ENCODE measurements at regions not wholly inside any gene's neighbourhood (a gene's known extent, or its start where the extent isn't known, plus 50 kb on each side); places are given as distances from the start of the nearest gene placed in this dataset.

DNA sequence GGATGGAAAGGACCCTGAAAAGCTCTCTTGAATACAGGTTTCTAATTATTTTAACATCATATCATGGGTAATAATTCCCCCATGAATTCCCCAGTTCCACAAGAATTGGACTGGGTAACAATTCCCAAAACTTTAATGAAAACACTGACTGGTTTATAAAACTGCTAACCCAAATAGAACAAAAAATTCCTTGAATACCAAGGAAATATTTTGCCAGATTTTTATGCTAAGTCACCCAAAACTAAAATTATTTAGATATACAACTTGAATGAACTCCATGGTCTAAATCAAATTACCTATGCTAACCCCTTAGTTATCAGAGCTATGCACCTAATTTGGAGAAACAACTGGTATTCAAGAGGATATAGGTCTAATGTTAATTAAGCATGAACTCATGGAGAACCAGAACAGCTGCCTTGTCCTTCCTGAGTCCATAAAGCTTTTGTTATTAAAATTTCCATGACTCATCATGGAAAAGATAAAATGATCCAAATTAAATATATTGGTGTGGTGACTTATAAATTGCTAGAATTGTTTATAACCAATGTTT is 164.9 kb upstream of the TUT7 start:
- H3K36me3 ChIP-seq (ENCODE audit: control insufficient read depth, insufficient read depth, low read length): no peaks in the 10 kb centered on the region
- H3K4me1 ChIP-seq (ENCODE audit: control insufficient read depth, insufficient read depth, low read length): no peaks in the 10 kb centered on the region
- no peaks in the 10 kb centered on the region for H3K27me3 ChIP-seq (ENCODE audit: control insufficient read depth, insufficient read depth, low read length, poor library complexity, severe bottlenecking)
- no peak overlapping the region for H3K27ac ChIP-seq (ENCODE audit: insufficient read depth, low read depth, low read length, poor library complexity, severe bottlenecking)
- no peaks in the 10 kb centered on the region for H3K9me3 ChIP-seq (ENCODE audit: control insufficient read depth, low read length)
- H3K4me3 ChIP-seq (ENCODE audit: insufficient read depth, low read depth, low read length): no peak overlapping the region

DNA sequence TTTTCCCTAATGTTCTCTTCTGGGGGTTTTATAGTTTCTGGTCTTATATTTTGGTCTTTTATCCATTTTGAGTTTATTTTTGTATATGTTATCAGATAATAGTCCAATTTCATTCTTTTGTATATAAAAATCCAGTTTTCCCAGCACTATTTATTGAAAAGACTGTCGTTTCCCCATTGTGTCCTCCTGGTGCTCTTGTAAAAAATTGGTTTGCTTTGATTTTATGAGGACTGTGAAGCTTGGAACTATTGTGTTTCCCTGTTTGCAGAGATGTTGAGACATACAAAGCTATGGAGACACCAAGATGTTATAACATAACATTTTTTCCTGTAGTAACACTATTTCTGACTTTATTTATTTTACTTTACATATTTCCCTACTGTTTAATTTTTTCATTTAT is 163.3 kb upstream of the TUT7 start:
- Histone ChIP-seq H3K9me3 (ENCODE audit: control insufficient read depth, low read length) (no peaks in the 10 kb centered on the region), H3K4me3 (ENCODE audit: insufficient read depth, low read depth, low read length) (no peak overlapping the region), H3K27me3 (ENCODE audit: control insufficient read depth, insufficient read depth, low read length, poor library complexity, severe bottlenecking) (no peaks in the 10 kb centered on the region), H3K27ac (ENCODE audit: insufficient read depth, low read depth, low read length, poor library complexity, severe bottlenecking) (no peak overlapping the region), H3K4me1 (ENCODE audit: control insufficient read depth, insufficient read depth, low read length) (no peaks in the 10 kb centered on the region), H3K36me3 (ENCODE audit: control insufficient read depth, insufficient read depth, low read length) (no peaks in the 10 kb centered on the region)
- 100% methylated on average over 1 of the region's 1 CpG for WGBS, 2 experiments

DNA sequence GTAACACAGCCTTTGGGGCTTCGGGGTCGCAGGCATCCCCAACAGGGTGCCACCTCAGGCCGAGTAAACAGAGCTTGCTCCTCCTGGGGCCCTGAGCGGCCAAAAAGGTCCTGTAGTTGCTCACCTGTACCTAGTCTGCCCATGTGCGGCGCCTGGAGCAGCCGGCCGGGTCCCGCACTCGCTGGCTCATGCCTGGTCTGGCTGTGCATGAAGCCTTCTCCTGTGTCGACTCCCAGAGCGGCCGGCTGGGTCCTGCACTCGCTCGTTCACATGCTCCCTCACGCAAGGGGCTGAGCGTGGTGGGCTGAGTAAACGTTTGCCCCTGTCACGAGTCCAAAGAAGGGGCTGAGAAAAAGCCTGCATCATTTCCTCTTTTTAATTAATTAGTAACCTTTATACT is 162.4 kb upstream of the TUT7 start:
- Histone ChIP-seq H3K27ac (ENCODE audit: insufficient read depth, low read depth, low read length, poor library complexity, severe bottlenecking) (no peak overlapping the region), H3K4me1 (ENCODE audit: control insufficient read depth, insufficient read depth, low read length) (no peaks in the 10 kb centered on the region), H3K27me3 (ENCODE audit: control insufficient read depth, insufficient read depth, low read length, poor library complexity, severe bottlenecking) (no peaks in the 10 kb centered on the region), H3K9me3 (ENCODE audit: control insufficient read depth, low read length) (no peaks in the 10 kb centered on the region), H3K4me3 (ENCODE audit: insufficient read depth, low read depth, low read length) (no peak overlapping the region), H3K36me3 (ENCODE audit: control insufficient read depth, insufficient read depth, low read length) (no peaks in the 10 kb centered on the region)
- 94% methylated on average over 19 of the region's 19 CpGs for WGBS, 2 experiments

DNA sequence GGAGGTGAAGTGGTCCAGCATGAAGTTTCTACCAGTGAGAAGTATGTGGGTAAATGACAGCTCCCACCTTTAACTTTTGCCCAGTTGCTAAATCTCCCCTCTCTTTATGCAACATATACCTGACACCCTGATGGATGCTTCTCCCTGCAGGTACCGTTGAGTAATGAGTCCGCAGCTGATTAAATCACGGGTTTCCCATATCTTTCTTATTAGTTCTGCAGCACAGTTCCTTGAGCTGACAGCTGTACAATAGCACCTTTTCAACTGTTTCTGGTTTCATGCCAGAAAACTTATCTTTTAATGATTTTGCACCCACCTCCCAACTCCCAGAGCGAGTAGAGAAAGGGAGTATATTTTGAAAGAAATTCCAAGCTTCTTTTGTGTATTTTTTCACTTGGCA is 161.0 kb upstream of the TUT7 start:
- Histone ChIP-seq H3K4me1 (ENCODE audit: control insufficient read depth, insufficient read depth, low read length) (no peaks in the 10 kb centered on the region), H3K4me3 (ENCODE audit: insufficient read depth, low read depth, low read length) (no peak overlapping the region), H3K27ac (ENCODE audit: insufficient read depth, low read depth, low read length, poor library complexity, severe bottlenecking) (no peak overlapping the region), H3K36me3 (ENCODE audit: control insufficient read depth, insufficient read depth, low read length) (no peaks in the 10 kb centered on the region), H3K9me3 (ENCODE audit: control insufficient read depth, low read length) (no peaks in the 10 kb centered on the region), H3K27me3 (ENCODE audit: control insufficient read depth, insufficient read depth, low read length, poor library complexity, severe bottlenecking) (no peaks in the 10 kb centered on the region)
- WGBS, 2 experiments: 90 to 93% methylated on average over 4 of the region's 4 CpGs

DNA sequence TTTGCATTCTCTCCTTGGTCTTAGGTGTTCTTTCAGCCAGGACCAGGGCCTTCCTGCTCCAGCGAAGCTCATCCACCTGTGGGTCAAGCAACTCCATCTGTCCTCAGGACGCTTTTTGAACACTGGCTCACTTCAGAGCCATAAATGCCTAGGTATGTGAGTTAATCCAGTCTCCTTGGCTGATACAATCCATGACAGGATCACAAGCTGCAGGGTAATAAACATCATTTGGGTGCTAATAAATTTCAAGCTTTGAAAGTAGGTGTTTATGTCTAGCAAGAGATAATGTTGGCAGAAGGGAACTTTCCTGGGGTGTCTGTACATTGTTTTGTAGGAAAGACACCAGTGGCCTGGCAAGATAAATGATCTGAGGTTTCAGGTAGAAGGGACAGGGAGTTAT is 159.2 kb upstream of the TUT7 start:
- Histone ChIP-seq H3K36me3 (ENCODE audit: control insufficient read depth, insufficient read depth, low read length) (no peaks in the 10 kb centered on the region), H3K4me1 (ENCODE audit: control insufficient read depth, insufficient read depth, low read length) (no peaks in the 10 kb centered on the region), H3K27ac (ENCODE audit: insufficient read depth, low read depth, low read length, poor library complexity, severe bottlenecking) (no peak overlapping the region), H3K27me3 (ENCODE audit: control insufficient read depth, insufficient read depth, low read length, poor library complexity, severe bottlenecking) (no peaks in the 10 kb centered on the region), H3K4me3 (ENCODE audit: insufficient read depth, low read depth, low read length) (no peak overlapping the region), H3K9me3 (ENCODE audit: control insufficient read depth, low read length) (no peaks in the 10 kb centered on the region)
- 96 to 97% methylated on average over 2 of the region's 2 CpGs for WGBS, 2 experiments

DNA sequence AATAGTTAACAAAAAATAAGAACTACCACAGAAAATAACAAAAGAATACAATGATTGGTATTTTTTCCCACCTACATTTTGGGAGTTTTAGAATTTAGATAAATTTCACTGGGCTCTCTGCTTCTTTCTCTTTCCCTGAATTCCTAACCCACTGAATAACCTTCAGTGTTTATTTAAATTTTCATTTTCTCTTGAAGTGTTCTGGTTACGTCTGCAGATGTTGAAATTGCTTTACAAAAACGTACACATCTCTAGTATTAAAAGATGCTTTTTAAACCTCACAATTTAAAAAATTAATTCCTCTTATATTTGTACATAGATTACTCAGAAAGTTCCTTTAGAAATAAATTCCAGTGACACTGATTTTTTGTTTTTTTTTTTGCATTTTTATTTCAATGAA is 158.7 kb upstream of the TUT7 start:
- 100% methylated on average over 2 of the region's 2 CpGs; no CpG with 5 or more reads in 1 of the 2 experiments for WGBS, 2 experiments
- Histone ChIP-seq H3K4me1 (ENCODE audit: control insufficient read depth, insufficient read depth, low read length) (no peaks in the 10 kb centered on the region), H3K9me3 (ENCODE audit: control insufficient read depth, low read length) (no peaks in the 10 kb centered on the region)

DNA sequence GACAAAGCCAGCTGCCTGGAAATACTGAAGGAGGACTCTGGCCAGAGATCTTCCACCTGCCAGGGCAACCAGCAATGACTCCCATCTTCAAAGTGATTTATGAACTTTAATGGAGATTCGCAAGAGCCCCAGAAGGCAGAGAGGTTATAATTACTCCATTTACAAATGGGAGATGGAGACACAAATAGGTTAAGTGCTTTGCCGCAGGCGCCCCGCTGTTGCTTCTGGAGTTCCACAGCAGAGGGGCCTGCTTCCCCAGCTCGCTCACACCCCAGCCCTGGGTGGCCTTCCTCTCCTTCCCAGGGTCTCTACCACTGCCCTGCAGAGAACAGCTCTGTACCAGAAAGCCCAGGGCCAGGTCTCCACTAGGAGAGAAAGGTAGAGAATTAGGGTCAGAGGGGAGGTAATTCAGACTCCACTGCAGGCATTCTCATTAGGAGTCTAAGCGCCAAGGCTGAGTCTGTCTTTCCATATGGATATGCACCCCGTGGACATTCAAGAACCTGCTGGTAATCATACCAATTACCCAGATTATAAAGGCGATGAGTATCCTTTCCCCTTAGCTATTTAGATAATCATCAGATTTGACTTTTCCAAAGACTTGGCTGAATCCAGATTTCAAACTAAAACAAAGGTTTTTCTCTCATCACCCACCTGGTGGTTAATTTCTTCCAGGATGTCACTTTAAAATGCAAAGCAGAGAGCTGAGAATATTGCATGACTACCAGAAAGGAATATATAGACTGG is 157.6 kb upstream of the TUT7 start:
- Histone ChIP-seq H3K27me3 (ENCODE audit: control insufficient read depth, insufficient read depth, low read length, poor library complexity, severe bottlenecking) (no peaks in the 10 kb centered on the region), H3K36me3 (ENCODE audit: control insufficient read depth, insufficient read depth, low read length) (no peaks in the 10 kb centered on the region), H3K27ac (ENCODE audit: insufficient read depth, low read depth, low read length, poor library complexity, severe bottlenecking) (no peak overlapping the region), H3K9me3 (ENCODE audit: control insufficient read depth, low read length) (no peaks in the 10 kb centered on the region), H3K4me1 (ENCODE audit: control insufficient read depth, insufficient read depth, low read length) (no peaks in the 10 kb centered on the region), H3K4me3 (ENCODE audit: insufficient read depth, low read depth, low read length) (no peak overlapping the region)
- WGBS, 2 experiments: 89 to 90% methylated on average over 8 of the region's 8 CpGs

More for the DNA sequence above, 158.7 kb upstream of the TUT7 start:
- Histone ChIP-seq H3K4me3 (ENCODE audit: insufficient read depth, low read depth, low read length) (no peak overlapping the region), H3K27ac (ENCODE audit: insufficient read depth, low read depth, low read length, poor library complexity, severe bottlenecking) (no peak overlapping the region), H3K27me3 (ENCODE audit: control insufficient read depth, insufficient read depth, low read length, poor library complexity, severe bottlenecking) (no peaks in the 10 kb centered on the region), H3K36me3 (ENCODE audit: control insufficient read depth, insufficient read depth, low read length) (no peaks in the 10 kb centered on the region)

DNA sequence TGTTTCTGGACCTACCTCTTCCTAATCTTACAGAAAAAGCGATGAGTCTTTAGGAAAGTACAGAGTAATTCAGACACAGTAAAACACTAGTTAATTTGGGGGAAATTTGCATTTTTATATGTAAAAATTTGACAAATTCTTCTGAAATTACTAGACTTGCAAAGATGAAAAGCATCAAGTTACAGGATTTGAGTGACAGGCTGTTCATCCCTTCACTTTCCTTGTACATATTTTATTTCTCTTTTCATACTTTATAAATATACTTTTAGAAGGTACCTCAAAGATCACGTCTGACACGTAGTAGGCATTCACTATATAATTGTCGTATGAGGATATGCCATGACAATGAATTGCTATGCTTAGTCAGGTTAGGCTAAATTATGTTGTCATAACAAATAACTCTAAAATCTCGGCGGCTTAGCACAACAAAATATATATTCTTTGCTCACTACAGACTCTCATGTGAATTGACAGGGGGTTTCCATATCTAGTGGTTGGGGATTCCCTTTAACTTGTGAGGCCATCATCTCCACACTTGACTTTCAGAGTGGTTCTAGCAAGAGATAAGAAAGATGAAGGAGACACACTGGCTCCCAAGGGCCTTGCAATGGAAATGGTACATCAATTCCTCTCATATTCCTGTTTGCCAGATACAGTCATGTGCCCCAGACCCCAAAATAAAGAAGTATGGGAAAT is 154.1 kb upstream of the TUT7 start:
- 94 to 100% methylated on average over 6 of the region's 6 CpGs for WGBS, 2 experiments
- Histone ChIP-seq H3K9me3 (ENCODE audit: control insufficient read depth, low read length) (no peaks in the 10 kb centered on the region), H3K36me3 (ENCODE audit: control insufficient read depth, insufficient read depth, low read length) (no peaks in the 10 kb centered on the region), H3K27ac (ENCODE audit: insufficient read depth, low read depth, low read length, poor library complexity, severe bottlenecking) (no peak overlapping the region), H3K4me3 (ENCODE audit: insufficient read depth, low read depth, low read length) (no peak overlapping the region), H3K4me1 (ENCODE audit: control insufficient read depth, insufficient read depth, low read length) (no peaks in the 10 kb centered on the region), H3K27me3 (ENCODE audit: control insufficient read depth, insufficient read depth, low read length, poor library complexity, severe bottlenecking) (no peaks in the 10 kb centered on the region)

DNA sequence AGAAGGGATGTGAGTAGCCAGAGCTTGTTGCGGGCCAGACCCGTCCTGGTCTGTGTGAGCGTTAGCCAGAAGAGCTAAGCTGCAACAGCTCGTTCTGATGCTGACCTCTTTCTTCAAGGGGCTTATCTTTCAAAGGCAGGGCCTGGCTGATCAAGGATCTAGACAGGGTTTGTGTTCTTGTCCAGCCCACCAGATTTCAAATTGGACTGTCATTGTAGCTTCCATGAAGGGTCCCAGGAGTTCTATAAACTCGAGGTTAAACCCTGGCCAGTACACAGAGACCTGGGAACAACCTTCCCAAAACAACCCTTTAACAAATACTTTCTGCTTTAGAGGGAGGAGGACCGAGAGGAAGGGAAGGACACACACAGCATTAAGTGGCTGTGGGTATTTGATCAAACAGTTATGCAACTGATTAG is 153.0 kb upstream of the TUT7 start:
- Histone ChIP-seq H3K27me3 (ENCODE audit: control insufficient read depth, insufficient read depth, low read length, poor library complexity, severe bottlenecking) (no peaks in the 10 kb centered on the region), H3K4me1 (ENCODE audit: control insufficient read depth, insufficient read depth, low read length) (no peaks in the 10 kb centered on the region), H3K36me3 (ENCODE audit: control insufficient read depth, insufficient read depth, low read length) (no peaks in the 10 kb centered on the region), H3K4me3 (ENCODE audit: insufficient read depth, low read depth, low read length) (no peak overlapping the region), H3K27ac (ENCODE audit: insufficient read depth, low read depth, low read length, poor library complexity, severe bottlenecking) (no peak overlapping the region), H3K9me3 (ENCODE audit: control insufficient read depth, low read length) (no peaks in the 10 kb centered on the region)
- 87 to 92% methylated on average over 6 of the region's 6 CpGs for WGBS, 2 experiments

DNA sequence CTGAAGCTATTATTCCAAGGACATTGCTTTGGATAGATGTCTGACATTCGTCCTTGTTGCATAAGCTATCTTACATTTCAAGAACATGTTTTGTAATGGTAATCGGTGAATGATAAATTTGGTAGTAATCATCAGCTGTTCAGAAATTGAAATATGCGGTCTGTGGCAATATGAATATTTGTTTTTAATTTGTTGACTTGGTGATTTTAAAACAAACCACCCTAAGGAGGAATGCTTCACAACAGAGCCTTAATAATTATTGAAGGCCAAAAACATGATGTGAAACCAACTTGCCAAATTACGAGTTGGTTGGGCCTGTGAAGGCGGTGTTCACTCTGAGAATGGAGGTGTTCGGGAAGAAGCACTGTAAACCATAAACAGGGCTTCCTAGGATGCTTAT is 149.7 kb upstream of the TUT7 start:
- H3K4me3 ChIP-seq (ENCODE audit: insufficient read depth, low read depth, low read length): no peak overlapping the region
- H3K27me3 ChIP-seq (ENCODE audit: control insufficient read depth, insufficient read depth, low read length, poor library complexity, severe bottlenecking): no peaks in the 10 kb centered on the region
- no peaks in the 10 kb centered on the region for H3K4me1 ChIP-seq (ENCODE audit: control insufficient read depth, insufficient read depth, low read length)
- H3K36me3 ChIP-seq (ENCODE audit: control insufficient read depth, insufficient read depth, low read length): no peaks in the 10 kb centered on the region
- WGBS, 2 experiments: 93 to 94% methylated on average over 5 to 6 of the region's 6 CpGs
- H3K9me3 ChIP-seq (ENCODE audit: control insufficient read depth, low read length): no peaks in the 10 kb centered on the region
- no peak overlapping the region for H3K27ac ChIP-seq (ENCODE audit: insufficient read depth, low read depth, low read length, poor library complexity, severe bottlenecking)

All from ectodermal cell (in vitro differentiated cells).